ENCODE measurements at regions not wholly inside any gene's neighbourhood (a gene's known extent, or its start where the extent isn't known, plus 50 kb on each side); places are given as distances from the start of the nearest gene placed in this dataset.

GRCh38 chr10:4252701-4253100 lies 467.7 kb upstream of the KLF6 start:
- no peak for TF ChIP-seq POLR2A (IDR thresholded peaks at IDR 0.05; ENCODE audit: extremely low read depth, insufficient read length)
- TF ChIP-seq, protein P1, sequence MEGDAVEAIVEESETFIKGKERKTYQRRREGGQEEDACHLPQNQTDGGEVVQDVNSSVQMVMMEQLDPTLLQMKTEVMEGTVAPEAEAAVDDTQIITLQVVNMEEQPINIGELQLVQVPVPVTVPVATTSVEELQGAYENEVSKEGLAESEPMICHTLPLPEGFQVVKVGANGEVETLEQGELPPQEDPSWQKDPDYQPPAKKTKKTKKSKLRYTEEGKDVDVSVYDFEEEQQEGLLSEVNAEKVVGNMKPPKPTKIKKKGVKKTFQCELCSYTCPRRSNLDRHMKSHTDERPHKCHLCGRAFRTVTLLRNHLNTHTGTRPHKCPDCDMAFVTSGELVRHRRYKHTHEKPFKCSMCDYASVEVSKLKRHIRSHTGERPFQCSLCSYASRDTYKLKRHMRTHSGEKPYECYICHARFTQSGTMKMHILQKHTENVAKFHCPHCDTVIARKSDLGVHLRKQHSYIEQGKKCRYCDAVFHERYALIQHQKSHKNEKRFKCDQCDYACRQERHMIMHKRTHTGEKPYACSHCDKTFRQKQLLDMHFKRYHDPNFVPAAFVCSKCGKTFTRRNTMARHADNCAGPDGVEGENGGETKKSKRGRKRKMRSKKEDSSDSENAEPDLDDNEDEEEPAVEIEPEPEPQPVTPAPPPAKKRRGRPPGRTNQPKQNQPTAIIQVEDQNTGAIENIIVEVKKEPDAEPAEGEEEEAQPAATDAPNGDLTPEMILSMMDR (IDR thresholded peaks at IDR 0.05; ENCODE audit: low read depth, low read length) = no peak
- TF ChIP-seq, protein P2, sequence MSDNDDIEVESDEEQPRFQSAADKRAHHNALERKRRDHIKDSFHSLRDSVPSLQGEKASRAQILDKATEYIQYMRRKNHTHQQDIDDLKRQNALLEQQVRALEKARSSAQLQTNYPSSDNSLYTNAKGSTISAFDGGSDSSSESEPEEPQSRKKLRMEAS (IDR thresholded peaks at IDR 0.05; ENCODE audit: low read depth, low read length) = no peak

Measured in NB4 (cell line).